Neural crest cell (in vitro differentiated cells): ENCODE measurements at regions not wholly inside any gene's neighbourhood (a gene's known extent, or its start where the extent isn't known, plus 50 kb on each side); places are given as distances from the start of the nearest gene placed in this dataset.
A peak's percentile ranks its signal among the peaks of the same experiment; 100 is the strongest.
"Not testable (repeated sequence)": the region's sequence is repeated elsewhere in the genome, so short reads cannot be mapped to it uniquely, and the experiment has no call there.

Source experiments
- DNase-seq: peaks from one replicate; pipeline ENCODE4 v3.0.0; 2021; ENCODE audit warnings: low read depth, mixed read lengths, low spot score
- H3K27ac Mint-ChIP-seq: one replicate; pipeline ENCODE4 v1.8.0; 2021; ENCODE audit warnings: mild to moderate bottlenecking, mixed read lengths; ENCODE audit not compliant: unreplicated experiment
- H3K27me3 Mint-ChIP-seq: 2 replicates; pipeline ENCODE4 v1.8.0; 2021; ENCODE audit warnings: low read depth, mild to moderate bottlenecking, mixed read lengths
- H3K36me3 Mint-ChIP-seq: 2 replicates; pipeline ENCODE4 v1.8.0; 2021; ENCODE audit warnings: low read depth, mild to moderate bottlenecking, mixed read lengths
- H3K4me1 Mint-ChIP-seq: 2 replicates; pipeline ENCODE4 v1.8.0; 2021; ENCODE audit warnings: mixed read lengths
- H3K4me3 Mint-ChIP-seq: one replicate; pipeline ENCODE4 v1.8.0; 2021; ENCODE audit warnings: mild to moderate bottlenecking, mixed read lengths
- H3K9me3 Mint-ChIP-seq: 2 replicates; pipeline ENCODE4 v1.8.0; 2021; ENCODE audit warnings: mixed read lengths
- CTCF ChIP-seq: fragments of 200-600 bp; sonication (generic); conservative IDR thresholded peaks from 2 replicates; pipeline ENCODE4 v1.5.0; 2021; ENCODE audit warnings: antibody characterized with exemption, mild to moderate bottlenecking

GRCh38 chr20:22966787-22967464 is 68.2 kb upstream of the SSTR4 start:
- Mint-ChIP-seq H3K4me3 (no peak overlapping the region), H3K9me3 (peaks cover 14% of the 10 kb centered on the region), H3K36me3 (no peaks in the 10 kb centered on the region), H3K4me1 (no peaks in the 10 kb centered on the region), H3K27me3 (peaks cover 56% of the 10 kb centered on the region), H3K27ac (no peak overlapping the region)
- no peak for DNase-seq
- TF ChIP-seq CTCF, result no peak

- not testable (repeated sequence) for H3K4me3 Mint-ChIP-seq, H3K4me1 Mint-ChIP-seq, H3K27ac Mint-ChIP-seq, H3K36me3 Mint-ChIP-seq, DNase-seq
- Mint-ChIP-seq H3K27me3 (peaks cover 64% of the 10 kb centered on the region), H3K9me3 (peaks cover 14% of the 10 kb centered on the region)
Observed at GRCh38 chr20:22967706-22968105, 67.4 kb upstream of the SSTR4 start.

- Mint-ChIP-seq H3K27me3 (peaks cover 65% of the 10 kb centered on the region), H3K9me3 (peaks cover 14% of the 10 kb centered on the region)
- not testable (repeated sequence) for H3K36me3 Mint-ChIP-seq, H3K27ac Mint-ChIP-seq, DNase-seq, H3K4me1 Mint-ChIP-seq, H3K4me3 Mint-ChIP-seq
Observed at GRCh38 chr20:22969031-22969430, 66.1 kb upstream of the SSTR4 start.

GRCh38 chr20:22971077-22971476 is 64.0 kb upstream of the SSTR4 start:
- H3K36me3 Mint-ChIP-seq, H3K27ac Mint-ChIP-seq, H3K4me3 Mint-ChIP-seq, DNase-seq, H3K4me1 Mint-ChIP-seq: not testable (repeated sequence)
- peaks cover 68% of the 10 kb centered on the region for H3K27me3 Mint-ChIP-seq
- H3K9me3 Mint-ChIP-seq, result peaks cover 14% of the 10 kb centered on the region

- no peak for DNase-seq
- H3K27me3 Mint-ChIP-seq, result peaks cover 62% of the 10 kb centered on the region
Observed at GRCh38 chr20:22974354-22974753, 60.8 kb upstream of the SSTR4 start.

GRCh38 chr20:22977047-22977785 is 57.9 kb upstream of the SSTR4 start:
- H3K27ac Mint-ChIP-seq, result no peak overlapping the region
- H3K27me3 Mint-ChIP-seq, result peaks cover 40% of the 10 kb centered on the region
- H3K4me3 Mint-ChIP-seq, result no peak overlapping the region
- peaks cover 1% of the 10 kb centered on the region for H3K4me1 Mint-ChIP-seq
- no peak for TF ChIP-seq CTCF
- DNase-seq, result no peak
- H3K9me3 Mint-ChIP-seq, result peaks cover 5% of the 10 kb centered on the region
- peaks cover under 1% of the 10 kb centered on the region for H3K36me3 Mint-ChIP-seq

More at GRCh38 chr20:22974354-22974753, 60.8 kb upstream of the SSTR4 start:
- Mint-ChIP-seq H3K9me3 (peaks cover 5% of the 10 kb centered on the region), H3K36me3 (no peaks in the 10 kb centered on the region), H3K4me1 (no peaks in the 10 kb centered on the region), H3K4me3 (no peak overlapping the region), H3K27ac (no peak overlapping the region)
- TF ChIP-seq CTCF, result peak; percentile 55

- H3K4me1 Mint-ChIP-seq, result peaks cover 29% of the 10 kb centered on the region
- no peak for TF ChIP-seq CTCF
- peaks cover 4% of the 10 kb centered on the region for H3K9me3 Mint-ChIP-seq
- peaks cover 5% of the 10 kb centered on the region for H3K27me3 Mint-ChIP-seq
- H3K27ac Mint-ChIP-seq, result no peak overlapping the region
- H3K4me3 Mint-ChIP-seq, result no peak overlapping the region
- no peak for DNase-seq
- peaks cover 5% of the 10 kb centered on the region for H3K36me3 Mint-ChIP-seq
Observed at GRCh38 chr20:22984008-22984407, 51.1 kb upstream of the SSTR4 start.
